K562 (cell line): ENCODE measurements at regions not wholly inside any gene's neighbourhood (a gene's known extent, or its start where the extent isn't known, plus 50 kb on each side); places are given as distances from the start of the nearest gene placed in this dataset.
"Not testable (repeated sequence)": the region's sequence is repeated elsewhere in the genome, so short reads cannot be mapped to it uniquely, and the experiment has no call there.

Experiments
- ATAC-seq: fragments of 200-7000 bp; cut with Tn5 transposase; 3 replicates; pipeline ENCODE4 v1.9.1; 2020; ENCODE audit warnings: moderate library complexity
- BruUV-seq: library from RNA; stranded (reverse); fragments of 400-500 nt; replicated peaks from 2 replicates; lab custom pipeline; 2021; lab: Mats Ljungman, UMichigan
- CTCF ChIA-PET: fragments of 300-600 bp; formaldehyde crosslinking; extraction: SDS; loops from one replicate; lab custom pipeline; 2021; ENCODE audit warnings: low intra/inter-chr PET ratio; lab: Yijun Ruan, JAX
- POLR2A ChIA-PET: fragments of 300-600, 350-650 bp; sonication (Branson Sonifier 250); formaldehyde crosslinking; extraction: SDS; loops from one replicate; lab custom pipeline; 2021; ENCODE audit warnings: antibody characterized with exemption, inconsistent platforms; lab: Yijun Ruan, JAX
- DNase-seq, 4 experiments: peaks; one replicate each; pipeline versions ENCODE4 v3.0.0 to v3.0.0-alpha.2; 2011 to 2018; ENCODE audit warnings: low spot score in 3 of 4, mixed read lengths in 3 of 4; ENCODE audit errors: extremely low read depth in 1 of 4
- FAIRE-seq: peaks from 2 replicates; lab custom pipeline; 2011; peaks lifted over from hg19 to GRCh38; lab: Jason Lieb, UNC
- H2AFZ ChIP-seq: 2 replicates; pipeline ENCODE4 v1.6.0; 2011; ENCODE audit warnings: low read depth, low read length, control low read depth, inconsistent platforms
- H3K27ac ChIP-seq: fragments of 200-600 bp; 3 replicates; pipeline ENCODE4 v1.8.0; 2011; ENCODE audit warnings: low read depth, mild to moderate bottlenecking, control low read depth, inconsistent platforms, low read length, moderate library complexity, mixed read lengths; ENCODE audit errors: extremely low read depth
- H3K27me3 ChIP-seq, 2 experiments: fragments of 300-600 bp in 1 of 2; 2 replicates in 1 of 2; 3 replicates in 1 of 2; pipeline versions ENCODE4 v1.6.0 to v1.8.0; 2011; ENCODE audit warnings: inconsistent platforms in 2 of 2, low read length in 2 of 2, mild to moderate bottlenecking in 1 of 2, mixed read lengths in 1 of 2, moderate library complexity in 1 of 2; ENCODE audit not compliant: control insufficient read depth in 2 of 2, insufficient read depth in 2 of 2
- H3K36me3 ChIP-seq: fragments of 300-600 bp; 3 replicates; pipeline ENCODE4 v1.8.0; 2011; ENCODE audit warnings: mild to moderate bottlenecking, low read length, inconsistent platforms; ENCODE audit not compliant: control insufficient read depth, insufficient read depth
- H3K4me1 ChIP-seq, 2 experiments: fragments of 200-600 bp in 1 of 2; replicated peaks in 1 of 2; 2 replicates in 1 of 2; 3 replicates in 1 of 2; pipeline versions ENCODE4 v1.5.1 to v1.8.0; 2011; ENCODE audit warnings: inconsistent platforms in 2 of 2, low read length in 2 of 2, mild to moderate bottlenecking in 1 of 2, mixed read lengths in 1 of 2, moderate library complexity in 1 of 2; ENCODE audit not compliant: control insufficient read depth in 2 of 2, insufficient read depth in 2 of 2
- H3K4me2 ChIP-seq: 2 replicates; pipeline ENCODE4 v1.6.1; 2011; ENCODE audit warnings: low read length, control low read depth, inconsistent platforms, mixed read lengths; ENCODE audit not compliant: insufficient read depth
- H3K4me3 ChIP-seq: fragments of 200-600 bp; sonication (generic), shearing (Covaris generic); 2 replicates; pipeline ENCODE4 v1.5.1; 2016; ENCODE audit warnings: control low read depth, inconsistent platforms
- H3K79me2 ChIP-seq: fragments of 200-600 bp; 3 replicates; pipeline ENCODE4 v1.8.0; 2011; ENCODE audit warnings: low read length, inconsistent platforms; ENCODE audit not compliant: control insufficient read depth, insufficient read depth
- H3K9ac ChIP-seq, 2 experiments: 2 replicates each; pipeline versions ENCODE4 v1.6.0 to v1.6.1; 2011; ENCODE audit warnings: low read depth in 2 of 2, low read length in 2 of 2, control low read depth in 1 of 2, inconsistent platforms in 1 of 2, mild to moderate bottlenecking in 1 of 2, mixed read lengths in 1 of 2; ENCODE audit not compliant: insufficient read depth in 1 of 2
- H3K9me1 ChIP-seq: one replicate; pipeline ENCODE4 v1.6.0; 2011; ENCODE audit warnings: inconsistent platforms, mild to moderate bottlenecking, low read length, moderate library complexity; ENCODE audit not compliant: control insufficient read depth, insufficient read depth
- H3K9me3 ChIP-seq: replicated peaks from 2 replicates; pipeline ENCODE4 v1.5.1; 2011; ENCODE audit warnings: low read depth, low read length, inconsistent platforms; ENCODE audit not compliant: control insufficient read depth, insufficient read depth
- H4K20me1 ChIP-seq: replicated peaks from 2 replicates; pipeline ENCODE4 v1.6.1; 2011; ENCODE audit warnings: low read length, inconsistent platforms, mixed read lengths; ENCODE audit not compliant: control insufficient read depth, insufficient read depth
- ARHGAP35 ChIP-seq: fragments of 450-650 bp; IDR thresholded peaks from 2 replicates; pipeline ENCODE4 v1.6.1; 2018; ENCODE audit not compliant: partially characterized antibody
- BCOR ChIP-seq: fragments of 450-650 bp; IDR thresholded peaks from 2 replicates; pipeline ENCODE4 v1.6.1; 2016
- CEBPB ChIP-seq: fragments of 450-650 bp; IDR thresholded peaks from 2 replicates; pipeline ENCODE4 v1.6.1; 2016; ENCODE audit warnings: missing genetic modification characterization, missing compliant biosample characterization
- CEBPG ChIP-seq, 3 experiments: fragments of 200-800 bp in 1 of 3; sonication (Bioruptor generic) in 1 of 3; sonication (generic) in 1 of 3; formaldehyde crosslinking in 1 of 3; IDR thresholded peaks in 2 of 3; conservative IDR thresholded peaks in 1 of 3; 2 replicates each; pipeline versions ENCODE4 v1.6.1 to v1.8.0; 2016 to 2022; ENCODE audit warnings: missing compliant biosample characterization in 2 of 3, missing genetic modification characterization in 2 of 3, mild to moderate bottlenecking in 1 of 3, missing genetic modification reagents in 1 of 3
- NFRKB ChIP-seq: fragments of 450-650 bp; IDR thresholded peaks from 2 replicates; pipeline ENCODE4 v1.6.1; 2016; ENCODE audit warnings: low read depth
- NKRF ChIP-seq: fragments of 450-650 bp; IDR thresholded peaks from 2 replicates; pipeline ENCODE4 v1.6.1; 2016; ENCODE audit warnings: borderline replicate concordance
- TSC22D4 ChIP-seq: fragments of 450-650 bp; IDR thresholded peaks from 2 replicates; pipeline ENCODE4 v1.6.1; 2016; ENCODE audit warnings: missing genetic modification characterization, missing biosample characterization, control low read depth
- ZNF740 ChIP-seq, 3 experiments: fragments of 200-800 bp in 1 of 3; sonication (Bioruptor generic) in 1 of 3; sonication (generic) in 1 of 3; formaldehyde crosslinking in 1 of 3; IDR thresholded peaks; 2 replicates each; pipeline versions ENCODE4 v1.6.1 to v1.8.0; 2016 to 2022; ENCODE audit warnings: mild to moderate bottlenecking in 2 of 3, missing compliant biosample characterization in 2 of 3, missing genetic modification characterization in 2 of 3, missing genetic modification reagents in 1 of 3
- WGBS: fragments of 100-300 bp; shearing (Covaris generic); methylation state at CpG from one replicate; pipeline ENCODE4 v1.1.6; 2016; ENCODE audit warnings: low coverage, mixed read lengths; ENCODE audit not compliant: insufficient coverage; ENCODE audit errors: missing lambda C conversion rate; 5-methylcytosine and 5-hydroxymethylcytosine counted together
- in situ Hi-C: fragments of 300-500 bp; cut with MboI; formaldehyde crosslinking; loops from 4 replicates; pipeline ENCODE4 v1.15.0; 2018; ENCODE audit warnings: inconsistent platforms, mixed read lengths
- intact Hi-C: fragments of 100-400 bp; cut with micrococcal nuclease; formaldehyde crosslinking; loops from 2 replicates; pipeline ENCODE4 v1.14.2; 2022

GRCh38 chr4:3606850-3607249 is 74.6 kb upstream of the LRPAP1 start:
- H3K4me1 ChIP-seq; H3K9me3 ChIP-seq; H4K20me1 ChIP-seq; H3K79me2 ChIP-seq; intact Hi-C loops; H3K27ac ChIP-seq; H3K9me1 ChIP-seq; H3K36me3 ChIP-seq; H3K4me3 ChIP-seq; H3K9ac ChIP-seq; H3K27me3 ChIP-seq; H2AFZ ChIP-seq; BruUV-seq; H3K4me2 ChIP-seq; in situ Hi-C loops; POLR2A ChIA-PET; CTCF ChIA-PET; DNase-seq; TF ChIP-seq ZNF740 (tag; IDR thresholded peaks at IDR 0.05); CEBPG (tag; conservative IDR thresholded peaks at IDR 0.05 in 1 of 2, IDR thresholded peaks at IDR 0.05 in 1 of 2): not testable (repeated sequence)
- FAIRE-seq (peak; percentile 75), ATAC-seq (peak; percentile 70)
- WGBS: 0% methylated on average over 4 of the region's 5 CpGs
- TF ChIP-seq ZNF740 (CRISPR knock-in tag; IDR thresholded peaks at IDR 0.05): 0 out of 2 replicates have a peak, but pooled peaks have one; percentile 44
- TF ChIP-seq CEBPB (tag): peak; percentile 19; the same call in 1 of the 2 replicates
- TF ChIP-seq CEBPG (CRISPR knock-in tag; IDR thresholded peaks at IDR 0.05): peak; percentile 30; the same call in 1 of the 2 replicates

- H3K36me3 ChIP-seq, FAIRE-seq, H3K27me3 ChIP-seq, BruUV-seq, intact Hi-C loops, ATAC-seq, H3K9ac ChIP-seq, H3K4me1 ChIP-seq, H3K9me3 ChIP-seq, H3K4me2 ChIP-seq, H4K20me1 ChIP-seq, H3K79me2 ChIP-seq, POLR2A ChIA-PET, H3K9me1 ChIP-seq, DNase-seq, CTCF ChIA-PET, H2AFZ ChIP-seq, in situ Hi-C loops, H3K27ac ChIP-seq, H3K4me3 ChIP-seq: not testable (repeated sequence)
- WGBS: 0% methylated on average over 1 of the region's 3 CpGs
- TF ChIP-seq TSC22D4 (tag) (peak; percentile 98), NKRF (0 out of 2 replicates have a peak, but pooled peaks have one; percentile 19), ARHGAP35 (peak; percentile 45), NFRKB (peak; percentile 67; the same call in 1 of the 2 replicates), BCOR (peak; percentile 36; the same call in 1 of the 2 replicates)
Measured at GRCh38 chr4:3606271-3606670, 74.0 kb upstream of the LRPAP1 start.
